ENCODE measurements at regions not wholly inside any gene's neighbourhood (a gene's known extent, or its start where the extent isn't known, plus 50 kb on each side); places are given as distances from the start of the nearest gene placed in this dataset.

DNA sequence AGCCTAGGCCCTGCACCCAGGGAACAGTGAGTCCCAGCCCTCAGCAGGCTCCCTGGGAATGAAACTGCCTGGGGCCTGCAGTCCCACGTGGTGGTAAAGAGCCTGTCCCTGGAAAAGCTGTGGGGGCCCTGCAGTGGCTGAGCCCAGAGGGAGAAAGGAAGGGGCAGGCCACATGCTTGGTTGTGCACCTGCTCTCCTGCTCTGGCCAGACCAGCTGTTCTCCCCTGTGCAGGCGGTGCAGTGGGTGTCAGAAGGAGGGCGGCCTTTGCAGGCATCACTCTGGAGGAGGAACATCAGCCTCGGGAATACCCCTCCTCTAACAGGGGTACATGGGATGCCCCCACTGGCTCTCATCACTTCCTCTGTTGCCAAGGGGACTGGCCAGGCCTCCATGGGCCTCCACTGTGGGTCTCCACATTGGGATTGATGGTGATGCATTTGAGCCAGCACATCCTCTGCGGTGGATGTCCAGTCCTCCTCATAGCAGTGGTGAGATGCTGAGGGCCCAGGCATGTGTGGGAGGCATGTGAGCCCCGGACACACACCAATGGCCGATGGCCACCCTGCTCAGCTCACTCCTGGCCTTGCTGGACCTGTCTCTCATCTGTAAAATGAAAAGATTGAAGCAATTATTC, 690.4 kb downstream of the BRD1 start:
- TF ChIP-seq, protein P1, sequence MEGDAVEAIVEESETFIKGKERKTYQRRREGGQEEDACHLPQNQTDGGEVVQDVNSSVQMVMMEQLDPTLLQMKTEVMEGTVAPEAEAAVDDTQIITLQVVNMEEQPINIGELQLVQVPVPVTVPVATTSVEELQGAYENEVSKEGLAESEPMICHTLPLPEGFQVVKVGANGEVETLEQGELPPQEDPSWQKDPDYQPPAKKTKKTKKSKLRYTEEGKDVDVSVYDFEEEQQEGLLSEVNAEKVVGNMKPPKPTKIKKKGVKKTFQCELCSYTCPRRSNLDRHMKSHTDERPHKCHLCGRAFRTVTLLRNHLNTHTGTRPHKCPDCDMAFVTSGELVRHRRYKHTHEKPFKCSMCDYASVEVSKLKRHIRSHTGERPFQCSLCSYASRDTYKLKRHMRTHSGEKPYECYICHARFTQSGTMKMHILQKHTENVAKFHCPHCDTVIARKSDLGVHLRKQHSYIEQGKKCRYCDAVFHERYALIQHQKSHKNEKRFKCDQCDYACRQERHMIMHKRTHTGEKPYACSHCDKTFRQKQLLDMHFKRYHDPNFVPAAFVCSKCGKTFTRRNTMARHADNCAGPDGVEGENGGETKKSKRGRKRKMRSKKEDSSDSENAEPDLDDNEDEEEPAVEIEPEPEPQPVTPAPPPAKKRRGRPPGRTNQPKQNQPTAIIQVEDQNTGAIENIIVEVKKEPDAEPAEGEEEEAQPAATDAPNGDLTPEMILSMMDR (IDR thresholded peaks at IDR 0.05; ENCODE audit: low read length), result no peak
- no peak for TF ChIP-seq EZH2 (optimal IDR thresholded peaks at IDR 0.05; ENCODE audit: low read depth, low read length)

All from MM.1S (cell line).